GM23248 (cell line): ENCODE measurements at regions not wholly inside any gene's neighbourhood (a gene's known extent, or its start where the extent isn't known, plus 50 kb on each side); places are given as distances from the start of the nearest gene placed in this dataset.

Experiments
- EZH2 ChIP-seq: fragments of 200-600 bp; sonication (generic); IDR thresholded peaks from 2 replicates; pipeline ENCODE4 v1.6.1; 2018; ENCODE audit warnings: antibody characterized with exemption, mild to moderate bottlenecking; ENCODE audit not compliant: insufficient read depth, poor library complexity, severe bottlenecking
- EZH2phosphoT487 ChIP-seq: fragments of 200-600 bp; sonication (generic); IDR thresholded peaks from 2 replicates; pipeline ENCODE4 v1.6.1; 2018; ENCODE audit warnings: antibody characterized with exemption, moderate library complexity, mild to moderate bottlenecking, low read depth; ENCODE audit not compliant: insufficient read depth

GRCh38 chr4:100880011-100880410, 362.2 kb upstream of the EMCN start:
- TF ChIP-seq EZH2 (no peak), EZH2phosphoT487 (no peak)
